ENCODE measurements at regions not wholly inside any gene's neighbourhood (a gene's known extent, or its start where the extent isn't known, plus 50 kb on each side); places are given as distances from the start of the nearest gene placed in this dataset.

DNA sequence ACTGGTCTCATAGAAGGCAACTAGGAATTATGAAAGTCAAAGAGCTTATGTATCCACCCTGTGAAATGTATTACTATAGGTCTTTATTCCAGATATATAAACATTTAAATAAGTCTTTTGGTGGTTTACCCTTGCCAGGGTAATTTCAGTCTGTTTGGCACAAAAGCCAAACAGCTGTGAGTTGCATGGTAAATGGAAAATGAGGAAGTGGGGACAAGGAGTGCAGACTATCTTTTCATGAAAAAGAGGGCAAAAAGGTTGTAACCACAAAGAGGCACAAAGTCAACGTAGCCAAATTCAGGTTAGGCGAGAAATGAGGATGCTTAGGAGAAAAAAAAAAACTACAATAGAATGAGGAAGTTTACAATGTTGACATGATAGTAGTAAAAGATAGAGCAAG lies 492.3 kb upstream of the PRMT6 start:
- TF ChIP-seq, protein P1, sequence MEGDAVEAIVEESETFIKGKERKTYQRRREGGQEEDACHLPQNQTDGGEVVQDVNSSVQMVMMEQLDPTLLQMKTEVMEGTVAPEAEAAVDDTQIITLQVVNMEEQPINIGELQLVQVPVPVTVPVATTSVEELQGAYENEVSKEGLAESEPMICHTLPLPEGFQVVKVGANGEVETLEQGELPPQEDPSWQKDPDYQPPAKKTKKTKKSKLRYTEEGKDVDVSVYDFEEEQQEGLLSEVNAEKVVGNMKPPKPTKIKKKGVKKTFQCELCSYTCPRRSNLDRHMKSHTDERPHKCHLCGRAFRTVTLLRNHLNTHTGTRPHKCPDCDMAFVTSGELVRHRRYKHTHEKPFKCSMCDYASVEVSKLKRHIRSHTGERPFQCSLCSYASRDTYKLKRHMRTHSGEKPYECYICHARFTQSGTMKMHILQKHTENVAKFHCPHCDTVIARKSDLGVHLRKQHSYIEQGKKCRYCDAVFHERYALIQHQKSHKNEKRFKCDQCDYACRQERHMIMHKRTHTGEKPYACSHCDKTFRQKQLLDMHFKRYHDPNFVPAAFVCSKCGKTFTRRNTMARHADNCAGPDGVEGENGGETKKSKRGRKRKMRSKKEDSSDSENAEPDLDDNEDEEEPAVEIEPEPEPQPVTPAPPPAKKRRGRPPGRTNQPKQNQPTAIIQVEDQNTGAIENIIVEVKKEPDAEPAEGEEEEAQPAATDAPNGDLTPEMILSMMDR (IDR thresholded peaks at IDR 0.05), result no peak
- no peak for TF ChIP-seq POLR2A (IDR thresholded peaks at IDR 0.05)
- intact Hi-C loops (cut with DNase I; ENCODE audit: low total_unique reads), result no loop called here
- 79 to 82% methylated on average over 2 of the region's 2 CpGs for WGBS, 2 donors
- Histone ChIP-seq H3K27ac (no peak overlapping the region), H3K36me3 (ENCODE audit: low read depth, missing control alignments) (no peaks in the 10 kb centered on the region), H3K4me3 (no peak overlapping the region), H3K27me3 (no peaks in the 10 kb centered on the region), H3K4me1 (no peaks in the 10 kb centered on the region), H3K9me3 (no peaks in the 10 kb centered on the region)
- no peak for DNase-seq

DNA sequence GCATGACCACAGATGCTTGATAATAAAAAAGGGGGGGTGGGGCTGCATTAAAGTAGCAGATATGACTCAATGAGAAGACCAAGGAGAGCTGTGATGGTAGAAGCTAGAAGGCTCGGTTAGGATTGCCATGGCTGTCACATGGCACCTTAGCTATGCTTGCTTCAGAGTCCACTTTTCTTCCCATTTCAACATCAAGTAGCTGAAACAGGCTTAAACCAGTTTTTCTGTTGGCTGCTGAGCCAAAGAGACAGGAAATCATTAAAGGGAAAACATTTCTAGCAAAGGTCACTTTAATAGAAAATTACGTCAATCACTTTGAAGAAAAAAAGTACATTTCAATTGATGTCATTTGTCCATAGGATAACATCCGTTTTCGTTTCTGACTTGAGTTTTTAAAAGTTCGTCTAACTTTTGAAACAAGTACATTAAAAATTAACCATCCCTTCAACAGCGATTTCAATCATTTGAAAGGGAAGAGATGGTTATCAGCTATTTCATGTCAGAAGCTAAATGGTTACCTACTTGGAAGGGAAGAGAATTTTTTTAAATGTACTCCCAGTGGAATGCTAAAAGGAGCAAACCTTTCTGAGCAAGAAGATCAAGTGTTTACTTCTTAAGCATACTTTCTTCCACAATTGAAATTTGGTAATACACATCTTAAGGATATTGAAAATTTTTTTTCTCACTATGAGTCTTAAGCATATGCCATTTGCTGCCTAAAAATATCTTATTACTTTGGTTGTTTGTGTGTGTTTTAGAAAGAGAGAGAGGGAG lies 488.1 kb upstream of the PRMT6 start:
- 79 to 80% methylated on average over 6 of the region's 6 CpGs for WGBS, 2 donors
- intact Hi-C loops (cut with DNase I; ENCODE audit: low total_unique reads), result no loop called here
- Histone ChIP-seq H3K27me3 (no peaks in the 10 kb centered on the region), H3K4me1 (no peaks in the 10 kb centered on the region), H3K9me3 (no peaks in the 10 kb centered on the region), H3K27ac (no peak overlapping the region), H3K36me3 (ENCODE audit: low read depth, missing control alignments) (no peaks in the 10 kb centered on the region), H3K4me3 (no peak overlapping the region)
- DNase-seq, result no peak
- TF ChIP-seq, protein P1 (IDR thresholded peaks at IDR 0.05), result no peak
- no peak for TF ChIP-seq POLR2A (IDR thresholded peaks at IDR 0.05)

DNA sequence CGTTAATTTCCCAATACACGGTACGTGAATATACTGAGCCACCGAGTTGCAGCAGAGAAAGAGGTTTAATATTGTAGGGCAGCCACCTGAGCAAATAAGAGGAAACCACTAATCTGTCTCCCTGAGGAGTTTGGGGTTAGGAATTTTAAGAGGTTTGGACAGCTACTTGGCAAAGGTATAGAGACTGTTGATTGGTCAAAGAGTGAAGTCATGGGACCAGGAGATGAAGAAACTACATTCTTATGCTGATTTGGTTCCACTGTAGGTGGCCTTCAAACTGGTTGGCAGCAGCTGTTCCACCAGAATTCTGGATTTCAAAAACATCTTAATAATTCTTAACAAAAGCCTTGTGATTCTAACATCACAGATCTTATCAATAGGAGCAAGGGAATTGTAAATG lies 485.4 kb upstream of the PRMT6 start:
- WGBS, 2 donors, result 90 to 95% methylated on average over 4 of the region's 4 CpGs
- no peaks in the 10 kb centered on the region for H3K27me3 ChIP-seq
- H3K4me1 ChIP-seq, result no peaks in the 10 kb centered on the region
- H3K4me3 ChIP-seq, result no peak overlapping the region
- DNase-seq, result no peak
- TF ChIP-seq, protein P1 (IDR thresholded peaks at IDR 0.05), result no peak
- TF ChIP-seq POLR2A (IDR thresholded peaks at IDR 0.05), result no peak
- H3K27ac ChIP-seq, result no peak overlapping the region
- no peaks in the 10 kb centered on the region for H3K9me3 ChIP-seq
- H3K36me3 ChIP-seq (ENCODE audit: low read depth, missing control alignments), result no peaks in the 10 kb centered on the region
- intact Hi-C loops (cut with DNase I; ENCODE audit: low total_unique reads), result no loop called here

DNA sequence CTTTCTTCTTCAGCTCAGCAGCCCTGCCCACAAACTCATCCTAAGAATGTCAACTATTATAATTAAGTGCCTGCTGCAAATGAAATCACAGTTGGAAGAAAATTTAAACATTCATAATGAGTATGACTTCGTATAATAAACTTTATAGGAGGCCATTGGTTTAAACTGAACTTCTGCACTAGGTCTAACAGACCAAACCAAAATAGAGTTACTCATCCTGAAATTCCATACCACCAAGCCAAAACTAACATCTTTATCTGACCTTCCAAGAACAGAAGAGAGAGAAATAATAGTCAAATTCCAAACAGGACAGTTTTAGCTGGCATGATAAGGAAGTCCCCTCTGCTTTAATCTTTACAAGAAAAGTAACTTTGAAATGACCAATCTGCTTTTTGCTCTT lies 472.4 kb upstream of the PRMT6 start:
- no peak for DNase-seq
- no peak for TF ChIP-seq POLR2A (IDR thresholded peaks at IDR 0.05)
- TF ChIP-seq, protein P1 (IDR thresholded peaks at IDR 0.05), result no peak
- Histone ChIP-seq H3K9me3 (no peaks in the 10 kb centered on the region), H3K27me3 (no peaks in the 10 kb centered on the region), H3K36me3 (ENCODE audit: low read depth, missing control alignments) (no peaks in the 10 kb centered on the region), H3K27ac (no peak overlapping the region), H3K4me3 (no peak overlapping the region), H3K4me1 (no peaks in the 10 kb centered on the region)
- intact Hi-C loops (cut with DNase I; ENCODE audit: low total_unique reads), result no loop called here
- WGBS, 2 donors, result 29 to 40% methylated on average over 1 of the region's 1 CpG

DNA sequence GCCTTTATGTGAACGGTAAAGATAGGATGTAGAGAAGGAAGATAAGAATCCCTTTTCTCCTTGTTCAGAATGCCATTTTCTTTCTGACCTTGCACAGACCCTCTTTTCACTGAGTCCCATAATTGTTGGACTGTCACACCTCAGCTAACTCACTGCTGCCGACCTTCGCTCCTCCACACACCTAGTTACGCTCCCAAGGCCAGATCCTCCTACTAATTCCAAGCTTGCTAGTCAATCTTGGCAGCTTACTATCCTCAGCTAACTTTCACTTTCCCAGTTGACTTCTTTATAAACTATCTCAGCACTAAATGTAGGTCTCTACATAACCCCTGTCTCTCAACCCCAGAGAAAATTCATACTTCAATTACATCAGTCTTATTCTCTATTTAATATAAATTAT lies 471.8 kb upstream of the PRMT6 start:
- no peaks in the 10 kb centered on the region for H3K27me3 ChIP-seq
- H3K27ac ChIP-seq, result no peak overlapping the region
- H3K9me3 ChIP-seq, result no peaks in the 10 kb centered on the region
- H3K4me3 ChIP-seq, result no peak overlapping the region
- TF ChIP-seq, protein P1 (IDR thresholded peaks at IDR 0.05), result no peak
- TF ChIP-seq POLR2A (IDR thresholded peaks at IDR 0.05), result no peak
- intact Hi-C loops (cut with DNase I; ENCODE audit: low total_unique reads), result no loop called here
- H3K4me1 ChIP-seq, result no peaks in the 10 kb centered on the region
- DNase-seq, result no peak
- WGBS, 2 donors, result 20 to 30% methylated on average over 4 of the region's 4 CpGs
- no peaks in the 10 kb centered on the region for H3K36me3 ChIP-seq (ENCODE audit: low read depth, missing control alignments)

Data from testis (tissue), 2 donors.